Heart left ventricle (tissue), 13 donors: ENCODE measurements at regions not wholly inside any gene's neighbourhood (a gene's known extent, or its start where the extent isn't known, plus 50 kb on each side); places are given as distances from the start of the nearest gene placed in this dataset.

Experiments used
- POLR2A ChIP-seq, 2 donors: fragments of 450-650 bp; IDR thresholded peaks; one replicate each; pipeline ENCODE4 v1.6.1; 2017; ENCODE audit warnings: antibody characterized with exemption in 2 of 2, mild to moderate bottlenecking in 2 of 2, moderate library complexity in 2 of 2
- TF ChIP-seq, protein P1 (sequence below), 12 donors: fragments of 200-600 bp; sonication (generic) in 4 of 12; IDR thresholded peaks; one replicate each; pipeline versions ENCODE4 v1.5.0 to v1.8.0; 2018 to 2022; ENCODE audit warnings: antibody characterized with exemption in 12 of 12, mild to moderate bottlenecking in 5 of 12
- donor health status: ischemic (EF 13 %, LVEDD 7.1; RV severe dilation, severe dysfunction).
- donor health status: DM: no; HTN: yes; CAD: no.
- donor health status: DM: no; HTN: no; CAD: no.
- donor health status: ischemic (EF 25% LVEDD 6.9; RV normal size, moderate dysfunction).
- donor health status: ischemic (EF 25% LVEDD 5.7; RV mildly dilated, moderate dysfunction).
- donor health status: ischemic (EF 35%, LVEDD 5.7; RV mildly dilated, moderate dysfunction).
- donor health status: nonischemic (EF 11% LVEDD 7.7; RV severe dilation, severe dysfunction).
- donor health status: DM: yes; HTN: yes; CAD: no.
- donor health status: PGD.
- donor health status: ischemic (EF 29% LVEDD 5.4; RV normal size, mild dysfunction).
- donor health status: nonischemic (EF 23%, LVEDD 6.1; RV moderate dilation, normal function).

DNA sequence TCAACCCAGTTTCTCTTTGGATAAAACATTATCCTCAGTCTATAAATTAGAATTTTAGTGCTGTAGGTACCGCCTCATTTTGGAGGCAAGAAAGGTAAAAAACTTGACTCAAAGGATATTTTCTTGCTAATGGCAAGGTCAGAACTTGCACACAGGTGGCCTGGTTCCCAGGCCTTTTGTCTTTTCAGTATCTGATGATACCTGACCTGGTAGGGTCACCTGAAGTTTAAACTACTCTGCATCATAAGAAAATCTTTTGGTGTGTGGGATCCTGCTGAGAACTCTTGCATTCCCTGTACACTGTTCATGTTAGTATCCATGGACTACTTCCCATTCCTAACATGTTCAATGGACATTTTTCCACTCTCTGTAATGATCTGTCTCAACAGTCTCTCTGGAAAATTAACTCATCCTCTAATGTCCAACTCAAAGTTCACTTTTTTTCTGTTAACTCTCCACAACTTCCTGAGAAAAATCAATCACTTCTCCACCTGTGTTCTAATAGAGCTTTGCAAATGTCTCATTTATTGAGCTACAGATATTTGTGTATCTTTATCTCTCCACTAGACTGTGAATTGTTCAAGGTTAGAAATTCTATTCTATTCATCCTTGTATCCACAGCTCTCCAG, 317.1 kb upstream of the SOX9 start:
- no peak for TF ChIP-seq POLR2A (IDR thresholded peaks at IDR 0.05)
- TF ChIP-seq, protein P1, sequence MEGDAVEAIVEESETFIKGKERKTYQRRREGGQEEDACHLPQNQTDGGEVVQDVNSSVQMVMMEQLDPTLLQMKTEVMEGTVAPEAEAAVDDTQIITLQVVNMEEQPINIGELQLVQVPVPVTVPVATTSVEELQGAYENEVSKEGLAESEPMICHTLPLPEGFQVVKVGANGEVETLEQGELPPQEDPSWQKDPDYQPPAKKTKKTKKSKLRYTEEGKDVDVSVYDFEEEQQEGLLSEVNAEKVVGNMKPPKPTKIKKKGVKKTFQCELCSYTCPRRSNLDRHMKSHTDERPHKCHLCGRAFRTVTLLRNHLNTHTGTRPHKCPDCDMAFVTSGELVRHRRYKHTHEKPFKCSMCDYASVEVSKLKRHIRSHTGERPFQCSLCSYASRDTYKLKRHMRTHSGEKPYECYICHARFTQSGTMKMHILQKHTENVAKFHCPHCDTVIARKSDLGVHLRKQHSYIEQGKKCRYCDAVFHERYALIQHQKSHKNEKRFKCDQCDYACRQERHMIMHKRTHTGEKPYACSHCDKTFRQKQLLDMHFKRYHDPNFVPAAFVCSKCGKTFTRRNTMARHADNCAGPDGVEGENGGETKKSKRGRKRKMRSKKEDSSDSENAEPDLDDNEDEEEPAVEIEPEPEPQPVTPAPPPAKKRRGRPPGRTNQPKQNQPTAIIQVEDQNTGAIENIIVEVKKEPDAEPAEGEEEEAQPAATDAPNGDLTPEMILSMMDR (IDR thresholded peaks at IDR 0.05): no peak
